Adrenal gland (tissue), 9 donors: ENCODE measurements at regions not wholly inside any gene's neighbourhood (a gene's known extent, or its start where the extent isn't known, plus 50 kb on each side); places are given as distances from the start of the nearest gene placed in this dataset.

Experiments used
- DNase-seq, 7 donors: peaks; one replicate each; pipeline ENCODE4 v3.0.0-alpha.2; 2019 to 2020
- H3K27ac ChIP-seq, 5 donors: fragments of 200-600 bp; sonication (generic) in 4 of 5; 1 replicate in 3 of 5; 2 replicates in 2 of 5; pipeline versions ENCODE4 v1.5.1 to v1.8.0; 2016 to 2020; ENCODE audit warnings: mild to moderate bottlenecking in 1 of 5
- H3K27me3 ChIP-seq: fragments of 200-600 bp; 2 replicates; pipeline ENCODE4 v1.8.0; 2021
- H3K36me3 ChIP-seq, 2 donors: fragments of 200-600 bp; replicated peaks in 1 of 2; 1 replicate in 1 of 2; 2 replicates in 1 of 2; pipeline versions ENCODE4 v1.5.1 to v1.8.0; 2018 to 2022
- H3K4me1 ChIP-seq, 2 donors: fragments of 200-600 bp; replicated peaks in 1 of 2; 1 replicate in 1 of 2; 2 replicates in 1 of 2; pipeline versions ENCODE4 v1.5.1 to v1.8.0; 2018 to 2021
- H3K4me3 ChIP-seq, 4 donors: fragments of 200-600 bp; sonication (generic) in 3 of 4; one replicate each; pipeline ENCODE4 v1.5.1; 2016 to 2018
- H3K9me3 ChIP-seq, 3 donors: fragments of 200-600 bp; sonication (generic) in 1 of 3; replicated peaks in 1 of 3; 1 replicate in 2 of 3; 2 replicates in 1 of 3; pipeline versions ENCODE4 v1.5.1 to v1.8.0; 2016 to 2021
- CTCF ChIP-seq, 6 experiments: fragments of 450-650 bp in 4 of 6; fragments of 200-600 bp in 2 of 6; sonication (generic) in 1 of 6; IDR thresholded peaks; 1 replicate in 5 of 6; 2 replicates in 1 of 6; pipeline versions ENCODE4 v1.5.1 to v1.8.0; 2016 to 2021; ENCODE audit warnings: antibody characterized with exemption in 6 of 6, mild to moderate bottlenecking in 2 of 6, moderate library complexity in 1 of 6
- POLR2A ChIP-seq, 2 donors: fragments of 450-650 bp; IDR thresholded peaks; one replicate each; pipeline ENCODE4 v1.6.1; 2017; ENCODE audit warnings: antibody characterized with exemption in 2 of 2, mild to moderate bottlenecking in 2 of 2, moderate library complexity in 1 of 2
- WGBS, 4 donors: extraction: QIAGEN DNeasy Blood & Tissue Kit in 2 of 4; methylation state at CpG; one replicate each; pipeline versions ENCODE4 v1.1.5 to v1.1.7; 2013 to 2017; 5-methylcytosine and 5-hydroxymethylcytosine counted together
- intact Hi-C, 2 donors: fragments of 100-400 bp; cut with DNase I; formaldehyde crosslinking; loops; one replicate each; pipeline versions ENCODE4 v1.14.1 to v1.15.0; 2022 to 2023
- donor health status: healthy with polysubstance abuse.
- donor health status: Bipolar disorder and iron deficiency.
- donor health status: DM: yes; HTN: yes; CAD: no.
- donor health status: DM: no; HTN: no; CAD: no.
- donor health status: DM: no; HTN: no; CAD: no.

DNA sequence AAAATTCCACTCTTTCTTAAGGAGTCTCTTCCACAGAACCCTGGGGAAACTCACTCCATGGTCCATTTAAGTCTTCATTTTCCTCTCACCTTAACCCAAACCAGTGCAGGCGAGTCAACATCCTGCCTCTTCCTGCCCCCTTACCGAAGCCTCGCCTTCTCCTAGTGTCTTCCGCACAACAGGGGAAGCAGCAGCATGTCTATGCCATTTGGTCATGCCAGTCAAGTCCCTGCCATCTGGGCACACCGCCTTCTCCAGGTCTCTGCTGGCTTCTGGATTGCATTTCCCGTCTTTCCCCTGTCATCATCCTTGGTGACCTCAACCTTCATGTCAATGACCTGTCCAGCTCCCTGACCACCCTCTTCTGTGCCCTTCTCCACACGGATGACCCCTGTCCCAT lies 77.3 kb upstream of the FZD7 start:
- H3K27me3 ChIP-seq, result no peaks in the 10 kb centered on the region
- H3K9me3 ChIP-seq, result no peaks in the 10 kb centered on the region
- H3K27ac ChIP-seq, result no peak overlapping the region
- 81 to 90% (median 85%) methylated on average over 7 of the region's 7 CpGs for WGBS, 4 donors
- no peaks in the 10 kb centered on the region for H3K36me3 ChIP-seq
- DNase-seq, result no peak
- no peak overlapping the region for H3K4me3 ChIP-seq
- intact Hi-C loops, result no loop called here
- TF ChIP-seq POLR2A (IDR thresholded peaks at IDR 0.05) (no peak), CTCF (IDR thresholded peaks at IDR 0.05) (no peak)
- no peaks in the 10 kb centered on the region for H3K4me1 ChIP-seq

DNA sequence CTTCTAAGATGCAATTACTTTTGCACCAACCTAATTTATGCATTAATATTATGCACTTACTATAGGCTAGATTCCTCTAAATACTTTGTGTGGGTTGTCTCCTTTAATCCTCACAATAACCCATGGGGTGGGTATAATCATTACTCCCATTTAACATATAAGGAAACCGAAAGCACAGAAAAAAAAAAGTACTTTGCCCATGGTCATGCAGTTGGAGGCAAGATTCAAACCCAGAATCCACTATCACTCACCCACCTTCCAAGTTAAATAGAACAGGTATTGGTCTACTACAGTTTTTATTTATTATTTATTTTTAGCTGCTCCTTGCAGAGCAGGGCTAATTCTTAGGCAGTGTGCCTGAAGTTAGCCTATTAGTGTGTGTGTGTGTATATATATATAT lies 76.6 kb upstream of the FZD7 start:
- H3K9me3 ChIP-seq, result no peaks in the 10 kb centered on the region
- WGBS, 4 donors, result 68 to 100% (median 80%) methylated on average over 1 of the region's 1 CpG
- H3K27me3 ChIP-seq, result no peaks in the 10 kb centered on the region
- no peaks in the 10 kb centered on the region for H3K36me3 ChIP-seq
- intact Hi-C loops, result no loop called here
- TF ChIP-seq POLR2A (IDR thresholded peaks at IDR 0.05) (no peak), CTCF (IDR thresholded peaks at IDR 0.05) (no peak)
- H3K4me3 ChIP-seq, result no peak overlapping the region
- no peaks in the 10 kb centered on the region for H3K4me1 ChIP-seq
- no peak for DNase-seq
- no peak overlapping the region for H3K27ac ChIP-seq

DNA sequence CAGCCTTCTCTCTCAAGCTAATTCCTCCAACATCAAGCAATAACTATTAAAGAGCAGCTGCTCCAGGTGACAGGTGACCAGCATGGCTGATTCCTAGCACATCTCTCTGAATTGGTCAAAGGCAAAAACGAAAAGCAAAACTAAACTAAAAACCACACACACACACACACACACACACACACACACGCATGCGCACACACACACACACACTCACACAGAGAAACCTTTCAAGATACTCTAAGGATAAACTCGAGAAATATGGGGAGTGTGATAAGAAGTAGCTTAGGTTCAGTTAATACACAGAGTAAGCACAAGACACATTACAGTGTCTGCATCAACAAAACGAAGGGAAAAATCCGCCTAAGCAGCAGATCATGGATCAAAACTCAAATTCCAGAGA lies 74.5 kb upstream of the FZD7 start:
- Histone ChIP-seq H3K4me3 (no peak overlapping the region), H3K36me3 (no peaks in the 10 kb centered on the region), H3K27me3 (no peaks in the 10 kb centered on the region), H3K4me1 (no peaks in the 10 kb centered on the region), H3K27ac (no peak overlapping the region), H3K9me3 (no peaks in the 10 kb centered on the region)
- TF ChIP-seq POLR2A (IDR thresholded peaks at IDR 0.05) (no peak), CTCF (IDR thresholded peaks at IDR 0.05) (no peak)
- no peak for DNase-seq
- WGBS, 4 donors, result 57 to 70% (median 64%) methylated on average over 6 of the region's 6 CpGs
- intact Hi-C loops, result no loop called here

DNA sequence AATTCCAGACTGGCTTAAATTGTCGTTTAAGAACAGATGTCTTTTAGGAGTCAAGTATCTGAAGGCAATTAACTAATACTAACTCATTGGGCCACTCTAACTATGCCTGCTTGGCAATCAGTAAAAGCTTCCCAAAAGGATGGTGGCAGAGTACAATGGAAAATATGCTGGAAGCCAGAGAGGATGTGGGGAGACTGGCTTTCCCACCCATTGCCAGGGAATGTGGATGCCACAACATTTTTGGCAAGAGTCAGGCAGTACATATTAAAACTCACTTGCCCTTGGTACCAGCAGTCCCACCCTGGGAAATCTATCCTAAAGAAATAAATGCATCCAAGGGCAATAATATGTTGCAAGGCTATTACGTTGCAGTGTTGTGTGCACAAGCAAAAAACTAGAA lies 74.0 kb upstream of the FZD7 start:
- Histone ChIP-seq H3K27ac (no peak overlapping the region), H3K9me3 (no peaks in the 10 kb centered on the region), H3K4me3 (no peak overlapping the region), H3K36me3 (no peaks in the 10 kb centered on the region), H3K4me1 (no peaks in the 10 kb centered on the region), H3K27me3 (no peaks in the 10 kb centered on the region)
- TF ChIP-seq POLR2A (IDR thresholded peaks at IDR 0.05) (no peak), CTCF (IDR thresholded peaks at IDR 0.05) (no peak)
- intact Hi-C loops, result no loop called here
- DNase-seq, result no peak
- WGBS, 4 donors, result 61 to 74% (median 69%) methylated on average over 2 of the region's 2 CpGs
